Peyer's patch (tissue), 4 donors: ENCODE measurements at regions not wholly inside any gene's neighbourhood (a gene's known extent, or its start where the extent isn't known, plus 50 kb on each side); places are given as distances from the start of the nearest gene placed in this dataset.
A peak's percentile ranks its signal among the peaks of the same experiment; 100 is the strongest.
"Not testable (repeated sequence)": the region's sequence is repeated elsewhere in the genome, so short reads cannot be mapped to it uniquely, and the experiment has no call there.

ENCODE experiments used
- DNase-seq, 3 donors: peaks; one replicate each; pipeline ENCODE4 v3.0.0-alpha.2; 2017 to 2019
- H3K27ac ChIP-seq, 4 donors: fragments of 200-600 bp; sonication (generic); one replicate each; pipeline ENCODE4 v1.5.1; 2016 to 2019
- H3K27me3 ChIP-seq, 2 donors: fragments of 200-600 bp; sonication (generic); one replicate each; pipeline ENCODE4 v1.5.1; 2019
- H3K36me3 ChIP-seq, 3 donors: fragments of 200-600 bp; sonication (generic); one replicate each; pipeline ENCODE4 v1.5.1; 2016 to 2019
- H3K4me1 ChIP-seq, 4 donors: fragments of 200-600 bp; sonication (generic); one replicate each; pipeline ENCODE4 v1.5.1; 2016 to 2019
- H3K4me3 ChIP-seq, 4 donors: fragments of 200-600 bp; sonication (generic); 1 replicate in 3 of 4; 2 replicates in 1 of 4; pipeline ENCODE4 v1.5.1; 2016 to 2019; ENCODE audit warnings: mild to moderate bottlenecking in 1 of 4
- H3K9me3 ChIP-seq, 4 donors: fragments of 200-600 bp; sonication (generic); one replicate each; pipeline ENCODE4 v1.5.1; 2016 to 2019; ENCODE audit warnings: mild to moderate bottlenecking in 1 of 4

DNA sequence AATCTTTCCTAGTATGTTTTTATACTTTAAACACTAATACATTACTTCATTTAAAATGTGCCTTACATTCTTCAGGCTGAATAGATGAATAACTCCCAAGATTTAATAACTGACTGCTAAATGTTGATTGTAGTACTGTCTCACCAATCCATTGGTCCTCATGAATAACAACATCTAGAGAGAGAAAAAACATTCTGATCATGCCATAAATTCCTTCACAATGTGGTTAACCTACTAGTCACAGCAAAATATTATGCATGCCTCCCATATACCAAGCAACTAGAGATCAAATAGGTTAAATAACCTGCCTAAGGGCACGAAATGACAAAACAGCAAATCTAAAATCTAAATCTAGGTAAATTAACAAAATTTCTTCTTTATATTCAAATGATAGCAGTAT, 66.2 kb downstream of the SYT15 start:
- not testable (repeated sequence) for DNase-seq, H3K4me1 ChIP-seq, H3K36me3 ChIP-seq, H3K27me3 ChIP-seq, H3K9me3 ChIP-seq, H3K27ac ChIP-seq, H3K4me3 ChIP-seq

DNA sequence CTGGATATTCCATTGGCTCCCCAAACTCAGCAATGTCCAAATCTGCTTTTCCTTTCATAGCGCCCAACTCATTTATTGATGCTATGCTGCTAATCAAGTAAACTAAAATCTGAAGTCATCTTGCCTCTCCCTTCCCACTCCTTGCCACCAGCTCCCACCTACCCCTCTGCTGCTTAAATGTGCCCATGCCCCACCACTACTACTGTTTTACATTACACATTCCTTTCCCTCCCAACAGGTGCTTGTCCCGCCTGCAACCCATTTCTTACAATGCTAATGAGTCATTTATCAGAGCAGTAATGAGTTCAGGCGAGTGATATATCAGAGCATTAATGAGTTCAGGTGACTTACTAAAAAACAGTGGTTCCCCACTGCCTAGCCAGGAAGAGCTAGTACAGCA, 67.2 kb downstream of the SYT15 start:
- not testable (repeated sequence) for H3K9me3 ChIP-seq, H3K36me3 ChIP-seq, H3K27ac ChIP-seq, DNase-seq, H3K4me3 ChIP-seq, H3K27me3 ChIP-seq, H3K4me1 ChIP-seq

DNA sequence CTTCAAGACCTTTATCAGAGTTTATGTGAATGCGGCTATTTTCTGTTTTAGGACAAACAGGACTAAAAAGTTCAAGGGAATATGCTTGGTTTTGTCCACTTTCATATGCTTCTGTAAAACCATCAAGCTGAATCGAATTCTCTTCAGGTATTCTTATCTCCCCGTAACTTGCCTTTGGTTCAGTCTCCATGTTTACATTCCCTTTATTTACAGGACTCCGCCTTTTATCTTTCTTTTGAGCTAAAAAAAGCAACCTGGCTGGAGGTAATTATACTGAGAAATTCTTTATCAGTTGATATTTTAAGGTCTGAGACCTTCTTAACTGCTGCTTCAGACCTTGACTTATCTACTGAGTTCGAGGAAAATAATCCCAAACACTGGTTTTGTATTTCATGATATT, 72.0 kb downstream of the SYT15 start:
- not testable (repeated sequence) for H3K36me3 ChIP-seq, H3K27me3 ChIP-seq, DNase-seq, H3K4me1 ChIP-seq, H3K27ac ChIP-seq, H3K4me3 ChIP-seq, H3K9me3 ChIP-seq

DNA sequence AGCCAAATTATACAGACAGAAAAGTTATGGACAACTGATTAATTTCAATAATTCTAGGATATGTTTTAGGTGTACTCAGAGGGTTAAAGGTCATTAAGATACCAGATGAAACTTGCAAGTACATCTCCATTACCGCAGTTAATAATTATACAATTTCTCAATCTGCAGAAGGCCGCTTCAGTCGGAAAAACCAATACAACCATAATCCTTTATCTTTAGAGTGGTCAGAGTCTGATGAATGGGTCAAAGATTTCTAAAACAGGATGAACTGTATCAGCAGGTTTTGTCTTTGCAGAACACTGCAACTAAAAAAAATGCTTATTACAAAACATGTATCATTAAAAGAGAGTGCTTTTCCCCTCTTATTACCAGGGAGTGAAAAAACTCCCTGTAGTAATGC, 78.5 kb downstream of the SYT15 start:
- not testable (repeated sequence) for H3K4me3 ChIP-seq, H3K9me3 ChIP-seq, H3K36me3 ChIP-seq, DNase-seq, H3K27ac ChIP-seq, H3K4me1 ChIP-seq, H3K27me3 ChIP-seq

DNA sequence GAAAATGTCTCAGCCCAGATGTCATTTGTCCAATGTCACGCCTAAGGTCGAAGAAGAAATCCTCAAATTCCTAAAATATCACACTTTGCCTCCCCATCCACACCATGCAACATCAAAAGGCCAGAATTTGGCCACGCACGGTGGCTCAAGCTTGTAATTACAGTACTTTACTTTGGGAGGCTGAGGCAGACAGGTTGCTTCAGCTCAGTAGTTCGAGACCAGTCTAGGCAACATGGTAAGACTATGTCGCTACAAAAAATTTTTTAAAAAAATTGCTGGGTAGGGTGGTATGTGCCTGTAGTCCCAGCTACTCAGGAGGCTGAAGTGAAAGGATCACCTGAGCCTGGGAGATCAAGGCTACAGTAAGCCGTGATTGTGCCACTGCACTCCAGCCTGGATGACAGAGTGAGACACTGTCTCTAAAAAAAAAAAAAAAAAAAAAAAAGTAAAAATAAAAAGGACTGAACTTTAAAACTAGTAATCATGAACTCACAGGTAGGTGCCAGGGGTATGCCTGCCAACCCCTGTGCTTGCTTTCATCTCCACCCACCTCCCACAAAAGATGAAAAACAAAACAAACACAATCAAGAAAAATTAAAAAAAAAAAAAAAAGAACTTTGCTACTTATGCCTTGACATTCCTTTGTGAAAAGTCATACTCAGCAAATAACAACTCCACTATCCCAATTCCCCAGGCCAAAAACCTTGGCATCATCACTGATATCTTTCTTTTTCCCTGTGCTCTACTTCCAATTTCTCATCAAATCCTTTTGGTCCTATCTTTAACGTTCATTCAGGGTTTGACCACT, 81.3 kb downstream of the SYT15 start:
- not testable (repeated sequence) for H3K4me1 ChIP-seq, H3K9me3 ChIP-seq, H3K4me3 ChIP-seq, H3K27ac ChIP-seq, H3K27me3 ChIP-seq, DNase-seq, H3K36me3 ChIP-seq

DNA sequence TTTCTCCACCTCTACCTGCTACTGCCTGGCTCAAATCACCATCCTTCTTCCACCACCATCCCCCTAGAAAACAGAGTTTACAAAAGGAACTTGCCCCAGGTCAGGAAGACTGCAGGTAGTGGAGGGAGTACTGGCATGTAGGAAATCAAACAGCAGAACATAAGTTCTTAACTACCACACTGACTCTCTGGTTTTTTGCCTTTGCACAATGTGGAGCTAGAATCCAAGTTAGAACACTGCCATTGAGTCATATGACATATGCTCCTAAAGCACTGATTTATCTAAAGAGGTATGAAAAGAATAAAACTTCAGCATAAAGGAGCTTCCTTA, 81.9 kb downstream of the SYT15 start:
- H3K36me3 ChIP-seq, H3K27me3 ChIP-seq, H3K4me3 ChIP-seq, H3K27ac ChIP-seq, H3K4me1 ChIP-seq, H3K9me3 ChIP-seq, DNase-seq: not testable (repeated sequence)

DNA sequence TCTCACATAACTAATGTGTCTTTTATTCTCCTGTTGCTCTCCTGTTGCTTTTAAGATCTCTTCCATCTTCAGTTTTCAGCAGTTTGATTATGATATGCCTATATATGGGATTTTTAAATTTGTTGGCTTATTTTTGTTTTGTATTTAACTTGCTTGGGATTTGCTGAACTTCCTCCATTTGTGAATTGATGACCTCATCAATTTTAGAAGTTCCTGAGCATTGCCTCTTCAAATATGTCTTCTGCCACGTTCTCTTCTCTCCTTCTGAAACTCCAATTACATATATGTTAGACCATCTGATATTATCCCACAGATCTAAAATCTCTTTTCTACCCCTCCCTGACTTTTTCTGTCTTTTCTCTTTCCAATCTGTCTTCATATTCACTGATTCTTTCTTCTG, 86.6 kb downstream of the SYT15 start:
- not testable (repeated sequence) for H3K4me1 ChIP-seq, H3K27ac ChIP-seq, H3K36me3 ChIP-seq, H3K9me3 ChIP-seq, DNase-seq, H3K4me3 ChIP-seq, H3K27me3 ChIP-seq

DNA sequence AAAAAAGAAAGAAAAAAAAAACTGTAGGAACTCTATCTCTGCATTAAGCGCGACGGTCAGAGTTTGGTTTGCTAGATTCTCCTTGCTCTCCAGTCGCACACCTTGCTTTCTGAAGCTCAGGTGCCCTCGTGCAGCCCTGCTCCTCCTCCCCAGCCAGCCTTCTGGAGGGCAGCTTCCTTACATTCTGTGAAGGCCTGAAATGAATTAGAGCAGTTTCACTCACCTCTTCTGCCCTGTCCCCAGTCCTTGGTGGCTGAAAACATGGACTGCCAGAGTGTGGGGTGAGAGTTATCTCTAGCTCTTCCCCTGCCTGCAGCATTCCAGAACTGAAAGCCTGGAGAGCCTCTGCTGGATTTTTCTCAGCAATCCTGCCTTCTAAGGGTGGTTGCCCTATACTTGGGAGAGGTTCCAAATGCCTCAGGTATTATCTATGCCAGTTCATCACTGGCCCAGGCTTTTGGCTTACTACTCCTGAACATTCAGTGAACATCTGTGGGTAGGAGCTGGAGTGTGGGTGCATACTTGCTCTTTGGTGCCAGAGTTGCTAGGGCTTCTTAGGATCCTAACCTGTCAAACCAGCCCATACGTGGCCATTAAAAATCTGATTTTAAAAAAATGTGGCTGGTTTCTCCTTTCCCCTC, 89.5 kb downstream of the SYT15 start:
- H3K9me3 ChIP-seq, DNase-seq, H3K36me3 ChIP-seq, H3K27ac ChIP-seq, H3K4me1 ChIP-seq, H3K4me3 ChIP-seq, H3K27me3 ChIP-seq: not testable (repeated sequence)

DNA sequence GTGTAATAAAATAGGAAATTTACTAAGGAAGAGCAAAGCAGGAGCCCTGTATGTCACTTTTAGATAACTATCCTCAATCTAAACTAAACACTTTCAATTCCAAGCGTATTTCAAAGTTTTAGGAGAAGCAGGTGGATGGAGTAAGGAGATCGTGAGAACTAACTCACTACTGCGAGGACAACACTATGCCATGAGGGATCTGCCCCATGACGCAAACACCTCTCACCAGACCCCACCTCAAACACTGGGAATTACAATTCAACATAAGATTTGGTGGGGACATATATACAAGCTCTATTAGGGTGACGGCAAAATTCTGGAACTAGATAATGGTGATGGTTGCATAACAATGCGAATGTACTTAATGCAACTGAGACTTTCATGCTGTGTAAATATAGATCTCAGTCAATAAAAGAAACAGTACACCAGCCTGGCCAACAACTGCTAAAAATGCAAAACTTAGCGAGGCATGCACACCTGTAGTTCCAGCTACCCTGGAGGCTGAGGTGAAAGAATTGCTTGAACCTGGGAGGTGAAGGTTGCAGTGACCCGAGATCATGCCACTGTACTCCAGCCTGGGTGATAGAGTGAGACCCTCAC, 99.0 kb downstream of the SYT15 start:
- H3K4me3 ChIP-seq, H3K9me3 ChIP-seq, DNase-seq, H3K4me1 ChIP-seq, H3K27me3 ChIP-seq, H3K36me3 ChIP-seq, H3K27ac ChIP-seq: not testable (repeated sequence)

DNA sequence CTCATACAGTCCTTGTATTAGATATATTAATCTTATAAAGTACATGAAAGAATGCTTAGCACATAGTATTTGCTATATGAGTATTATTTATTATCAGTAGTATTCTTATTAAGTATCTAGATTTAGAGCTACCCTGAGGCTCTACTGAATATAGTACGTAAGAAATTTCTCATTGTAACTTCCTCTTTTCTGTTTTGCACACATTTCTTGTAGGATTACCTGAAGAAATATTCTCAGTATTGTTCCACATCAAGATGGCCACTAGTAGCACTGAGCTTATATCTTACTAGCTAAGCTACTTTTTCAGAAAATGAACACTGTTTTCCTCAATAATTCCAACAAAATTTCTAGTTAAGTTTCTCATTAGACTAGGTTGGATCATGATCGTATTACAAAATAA, 112.5 kb downstream of the SYT15 start:
- H3K4me3 ChIP-seq, H3K27ac ChIP-seq, DNase-seq, H3K4me1 ChIP-seq, H3K27me3 ChIP-seq, H3K36me3 ChIP-seq, H3K9me3 ChIP-seq: not testable (repeated sequence)

DNA sequence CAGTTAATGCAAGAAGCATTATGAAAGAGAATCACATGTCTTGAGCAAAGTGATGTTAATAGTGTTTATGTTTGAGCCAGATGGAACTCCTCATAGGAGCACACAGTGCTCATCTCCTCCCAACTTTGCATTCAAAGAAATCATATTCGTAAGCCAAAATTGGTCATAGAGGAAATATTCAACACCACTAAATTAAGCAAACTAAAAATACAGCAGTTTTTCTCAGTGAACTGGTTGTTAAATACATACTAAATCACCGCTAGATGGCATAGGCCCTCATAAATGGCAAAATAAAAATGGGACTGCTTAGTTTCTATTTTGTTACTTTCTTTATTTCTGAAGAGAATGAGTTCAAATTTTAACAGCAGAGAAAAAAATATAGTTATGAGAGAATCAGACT, 114.3 kb downstream of the SYT15 start:
- H3K9me3 ChIP-seq, H3K4me3 ChIP-seq, DNase-seq, H3K27me3 ChIP-seq, H3K27ac ChIP-seq, H3K4me1 ChIP-seq, H3K36me3 ChIP-seq: not testable (repeated sequence)

DNA sequence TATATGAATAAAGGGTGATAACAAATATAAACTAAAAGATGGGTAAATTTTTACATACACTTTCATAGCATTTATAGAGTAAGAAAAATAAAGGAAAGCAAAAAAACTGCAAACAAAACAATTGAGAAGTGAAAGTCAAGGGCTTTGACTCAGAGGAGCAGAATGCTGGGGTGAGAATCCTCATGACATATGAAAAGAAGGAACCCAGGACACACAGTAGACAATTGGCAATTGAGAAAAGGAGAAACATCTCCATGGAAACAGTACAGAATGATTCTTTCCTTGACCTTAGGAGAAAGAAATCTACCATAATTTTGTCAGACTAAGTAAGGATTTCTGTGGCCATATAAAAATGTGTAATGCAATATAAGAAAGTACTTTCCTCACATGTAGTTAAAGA, 138.3 kb downstream of the SYT15 start:
- not testable (repeated sequence) for H3K36me3 ChIP-seq, H3K27ac ChIP-seq, H3K4me1 ChIP-seq, H3K9me3 ChIP-seq, H3K27me3 ChIP-seq, H3K4me3 ChIP-seq, DNase-seq

DNA sequence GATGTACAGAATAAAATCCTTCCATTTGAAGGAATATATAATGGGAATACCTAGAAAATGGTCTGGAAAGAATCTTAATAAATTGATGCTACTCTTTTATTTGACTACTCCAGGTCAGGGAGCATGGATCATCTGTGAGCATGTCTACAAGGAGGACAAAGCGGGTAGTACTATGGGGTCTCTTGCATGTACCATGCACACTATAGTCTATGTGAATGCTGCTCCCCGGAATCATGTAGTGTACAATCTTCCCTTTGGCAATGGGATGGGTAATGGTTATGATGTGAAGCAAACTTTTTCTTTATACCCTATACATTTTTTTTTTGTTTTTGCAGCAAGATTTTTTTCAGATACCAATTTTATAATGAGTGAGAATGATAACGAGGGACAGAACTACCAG, 139.1 kb downstream of the SYT15 start:
- not testable (repeated sequence) for H3K27me3 ChIP-seq, H3K9me3 ChIP-seq, H3K4me3 ChIP-seq, H3K36me3 ChIP-seq, H3K4me1 ChIP-seq, DNase-seq, H3K27ac ChIP-seq

DNA sequence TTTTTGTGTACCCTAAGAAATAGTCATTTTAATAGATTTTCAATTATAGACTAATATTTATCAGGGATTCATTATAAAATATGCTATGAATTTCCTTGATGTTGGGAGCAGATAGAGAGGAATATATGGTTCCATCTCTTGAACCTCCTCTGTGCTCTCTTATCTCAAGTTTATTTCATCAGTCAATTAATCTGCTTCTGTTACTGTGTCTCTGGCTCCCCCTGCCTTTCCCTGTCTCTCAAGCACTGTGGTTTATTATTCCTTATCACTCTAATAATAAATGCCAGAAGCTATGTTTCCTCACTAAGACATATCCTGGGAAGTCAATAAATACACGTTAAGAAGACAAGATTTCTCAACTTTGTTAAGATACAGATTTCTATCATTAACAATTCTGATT, 141.5 kb downstream of the SYT15 start:
- peak in 1 of 3 donors; percentile 64 for DNase-seq
- not testable (repeated sequence) for H3K4me3 ChIP-seq, H3K27me3 ChIP-seq

DNA sequence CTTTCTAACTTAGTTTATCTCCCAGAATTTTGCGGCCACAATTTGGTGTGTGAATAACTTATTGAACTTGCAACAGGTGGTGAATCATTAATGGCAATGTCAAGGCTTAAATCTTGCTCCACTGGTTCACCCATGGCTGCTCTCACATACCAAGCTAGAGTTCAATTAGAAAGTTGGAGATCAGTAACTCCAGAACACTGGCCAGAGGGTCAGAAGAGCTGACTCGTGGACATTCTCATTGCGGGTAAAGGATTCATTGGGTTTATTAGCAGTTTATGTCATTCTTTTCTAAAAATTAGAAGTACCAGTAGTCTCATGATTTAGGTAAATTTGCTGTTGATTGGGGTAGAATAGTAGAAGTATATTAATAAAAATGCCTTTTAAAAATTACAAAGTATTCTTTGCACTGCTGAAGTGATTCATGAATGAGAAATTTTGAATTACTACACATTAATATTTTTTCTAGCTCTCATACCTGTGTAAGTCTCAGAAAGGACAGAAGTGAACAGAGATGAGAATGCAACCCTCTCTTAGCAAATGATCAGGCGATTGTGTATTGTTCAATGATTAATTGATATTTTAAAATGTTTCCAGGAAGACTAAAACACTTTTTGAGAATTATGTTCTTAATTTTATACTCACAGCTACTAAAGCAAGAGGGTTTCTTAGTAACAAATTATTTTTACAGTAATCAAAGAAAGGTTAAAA, 142.0 kb downstream of the SYT15 start:
- DNase-seq, H3K4me1 ChIP-seq, H3K27ac ChIP-seq: not testable (repeated sequence)

More for the DNA sequence above, 141.5 kb downstream of the SYT15 start:
- not testable (repeated sequence) for H3K4me1 ChIP-seq, H3K9me3 ChIP-seq, H3K36me3 ChIP-seq, H3K27ac ChIP-seq

More for the DNA sequence above, 142.0 kb downstream of the SYT15 start:
- not testable (repeated sequence) for H3K27me3 ChIP-seq, H3K36me3 ChIP-seq, H3K9me3 ChIP-seq, H3K4me3 ChIP-seq
